HEK293 (cell line): ENCODE measurements at regions not wholly inside any gene's neighbourhood (a gene's known extent, or its start where the extent isn't known, plus 50 kb on each side); places are given as distances from the start of the nearest gene placed in this dataset.

Experiments
- CTCF ChIA-PET: fragments of 350-600 bp; formaldehyde crosslinking; extraction: SDS; loops from one replicate; lab custom pipeline; 2021; ENCODE audit warnings: antibody characterized with exemption; lab: Yijun Ruan, JAX
- POLR2A ChIA-PET: fragments of 300-600 bp; formaldehyde crosslinking; extraction: SDS; loops from one replicate; lab custom pipeline; 2020; ENCODE audit warnings: antibody characterized with exemption, inconsistent platforms; lab: Yijun Ruan, JAX
- H3K27ac ChIP-seq: fragments of 200-500 bp; sonication (Bioruptor generic); 2 replicates; pipeline ENCODE4 v1.5.1; 2014; ENCODE audit warnings: low read depth, low read length, control low read depth, inconsistent platforms; ENCODE audit errors: extremely low read depth
- H3K36me3 ChIP-seq, 2 experiments: fragments of 200-500 bp in 1 of 2; sonication (Bioruptor generic) in 1 of 2; 1 replicate in 1 of 2; 2 replicates in 1 of 2; pipeline ENCODE4 v1.5.1; 2014 to 2017; ENCODE audit warnings: inconsistent platforms in 2 of 2, low read length in 2 of 2; ENCODE audit not compliant: control insufficient read depth in 2 of 2, insufficient read depth in 1 of 2
- H3K4me1 ChIP-seq: fragments of 200-500 bp; sonication (Bioruptor generic); 2 replicates; pipeline ENCODE4 v1.5.1; 2014; ENCODE audit warnings: mild to moderate bottlenecking, low read length, inconsistent platforms; ENCODE audit not compliant: control insufficient read depth, insufficient read depth
- H3K4me3 ChIP-seq: 2 replicates; pipeline ENCODE4 v1.5.1; 2011; ENCODE audit warnings: low read depth, mild to moderate bottlenecking, control low read depth, low read length, moderate library complexity
- H3K9me3 ChIP-seq: fragments of 200-500 bp; sonication (Bioruptor generic); 2 replicates; pipeline ENCODE4 v1.5.1; 2014; ENCODE audit warnings: low read depth, low read length, inconsistent platforms; ENCODE audit not compliant: control insufficient read depth, insufficient read depth
- MEIS1 ChIP-seq: sonication (generic); formaldehyde crosslinking; IDR thresholded peaks from 2 replicates; pipeline ENCODE4 v1.8.1; 2022; ENCODE audit warnings: missing genetic modification reagents, mild to moderate bottlenecking, borderline replicate concordance
- YY1 ChIP-seq: fragments of 450-650 bp; formaldehyde crosslinking; IDR thresholded peaks from 2 replicates; pipeline ENCODE4 v1.5.1; 2018; ENCODE audit warnings: missing biosample characterization, missing genetic modification characterization
- ZNF157 ChIP-seq: fragments of 450-650 bp; formaldehyde crosslinking; IDR thresholded peaks from 2 replicates; pipeline ENCODE4 v1.5.1; 2016; ENCODE audit warnings: missing biosample characterization, missing genetic modification characterization
- ZNF311 ChIP-seq: fragments of 450-650 bp; formaldehyde crosslinking; IDR thresholded peaks from 2 replicates; pipeline ENCODE4 v1.5.1; 2017; ENCODE audit warnings: missing biosample characterization, missing genetic modification characterization, borderline replicate concordance
- ZNF404 ChIP-seq: fragments of 450-650 bp; formaldehyde crosslinking; IDR thresholded peaks from 2 replicates; pipeline ENCODE4 v1.5.1; 2017; ENCODE audit warnings: missing biosample characterization, missing genetic modification characterization
- ZNF473 ChIP-seq: fragments of 450-650 bp; formaldehyde crosslinking; IDR thresholded peaks from 2 replicates; pipeline ENCODE4 v1.5.1; 2017; ENCODE audit warnings: missing biosample characterization, missing genetic modification characterization
- ZNF529 ChIP-seq: fragments of 450-650 bp; formaldehyde crosslinking; IDR thresholded peaks from 2 replicates; pipeline ENCODE4 v1.5.1; 2017; ENCODE audit warnings: missing genetic modification characterization, missing biosample characterization; ENCODE audit not compliant: insufficient replicate concordance
- ZNF610 ChIP-seq: fragments of 450-650 bp; formaldehyde crosslinking; IDR thresholded peaks from 2 replicates; pipeline ENCODE4 v1.5.1; 2016; ENCODE audit warnings: missing biosample characterization, missing genetic modification characterization, borderline replicate concordance
- ZNF707 ChIP-seq: fragments of 450-650 bp; formaldehyde crosslinking; IDR thresholded peaks from 2 replicates; pipeline ENCODE4 v1.5.1; 2016; ENCODE audit warnings: missing biosample characterization, missing genetic modification characterization
- ZNF768 ChIP-seq: fragments of 450-650 bp; formaldehyde crosslinking; IDR thresholded peaks from 2 replicates; pipeline ENCODE4 v1.5.1; 2018; ENCODE audit warnings: missing biosample characterization, mild to moderate bottlenecking, missing genetic modification characterization
- ZSCAN30 ChIP-seq: fragments of 450-650 bp; IDR thresholded peaks from 2 replicates; pipeline ENCODE4 v1.5.1; 2018; ENCODE audit warnings: missing biosample characterization, mild to moderate bottlenecking, missing genetic modification characterization, moderate library complexity
- TF ChIP-seq, protein P1 (sequence below): fragments of 450-650 bp; formaldehyde crosslinking; IDR thresholded peaks from 2 replicates; pipeline ENCODE4 v1.5.1; 2017; ENCODE audit warnings: missing biosample characterization, missing genetic modification characterization
- TF ChIP-seq, protein P2 (sequence below): fragments of 450-650 bp; formaldehyde crosslinking; IDR thresholded peaks from 2 replicates; pipeline ENCODE4 v1.5.1; 2016; ENCODE audit warnings: missing biosample characterization, missing genetic modification characterization
- TF ChIP-seq, protein P3 (sequence below): fragments of 450-650 bp; formaldehyde crosslinking; IDR thresholded peaks from 2 replicates; pipeline ENCODE4 v1.5.1; 2017; ENCODE audit warnings: missing biosample characterization, missing genetic modification characterization
- TF ChIP-seq, protein P4 (sequence below): fragments of 450-650 bp; formaldehyde crosslinking; IDR thresholded peaks from 2 replicates; pipeline ENCODE4 v1.5.1; 2016; ENCODE audit warnings: missing biosample characterization, missing genetic modification characterization
- TF ChIP-seq, protein P5 (sequence below): fragments of 450-650 bp; formaldehyde crosslinking; IDR thresholded peaks from 2 replicates; pipeline ENCODE4 v1.5.1; 2016; ENCODE audit warnings: missing biosample characterization, missing genetic modification characterization, borderline replicate concordance
- TF ChIP-seq, protein P6 (sequence below): fragments of 450-650 bp; formaldehyde crosslinking; IDR thresholded peaks from 2 replicates; pipeline ENCODE4 v1.5.1; 2016; ENCODE audit warnings: missing biosample characterization, missing genetic modification characterization

DNA sequence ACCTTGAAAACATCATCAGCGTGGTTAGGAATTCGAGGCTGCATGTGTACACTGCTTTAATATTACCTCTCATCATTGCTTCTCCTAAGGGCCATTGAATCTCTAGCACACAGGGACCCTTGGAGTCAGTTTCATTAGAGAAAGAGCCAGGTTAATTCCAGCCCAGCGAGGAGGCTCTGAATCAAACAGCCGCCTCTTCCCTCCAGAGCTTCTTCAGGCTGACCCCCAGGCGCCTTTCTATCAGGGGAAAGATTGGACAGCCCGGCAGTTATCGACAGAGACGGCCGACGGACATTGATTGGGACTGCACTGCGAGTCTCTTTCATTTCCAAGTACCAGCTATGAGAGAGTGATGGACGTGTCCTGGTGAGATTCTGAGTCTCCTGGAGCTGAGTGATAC lies 159.2 kb downstream of the ANKRD60 start:
- POLR2A ChIA-PET: no interaction called here
- CTCF ChIA-PET: no interaction called here
- Histone ChIP-seq H3K4me3 (no peak overlapping the region), H3K9me3 (no peaks in the 10 kb centered on the region), H3K4me1 (no peaks in the 10 kb centered on the region), H3K36me3 (no peaks in the 10 kb centered on the region), H3K27ac (no peak overlapping the region)
- no peak for TF ChIP-seq ZNF707 (tag by site-specific recombination)
- no peak for TF ChIP-seq ZNF311
- no peak for TF ChIP-seq ZNF529 (tag by site-specific recombination)
- no peak for TF ChIP-seq ZNF610 (tag by site-specific recombination)
- TF ChIP-seq, protein P1, sequence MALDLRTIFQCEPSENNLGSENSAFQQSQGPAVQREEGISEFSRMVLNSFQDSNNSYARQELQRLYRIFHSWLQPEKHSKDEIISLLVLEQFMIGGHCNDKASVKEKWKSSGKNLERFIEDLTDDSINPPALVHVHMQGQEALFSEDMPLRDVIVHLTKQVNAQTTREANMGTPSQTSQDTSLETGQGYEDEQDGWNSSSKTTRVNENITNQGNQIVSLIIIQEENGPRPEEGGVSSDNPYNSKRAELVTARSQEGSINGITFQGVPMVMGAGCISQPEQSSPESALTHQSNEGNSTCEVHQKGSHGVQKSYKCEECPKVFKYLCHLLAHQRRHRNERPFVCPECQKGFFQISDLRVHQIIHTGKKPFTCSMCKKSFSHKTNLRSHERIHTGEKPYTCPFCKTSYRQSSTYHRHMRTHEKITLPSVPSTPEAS (tag by site-specific recombination): no peak
- TF ChIP-seq MEIS1 (CRISPR knock-in tag): no peak
- TF ChIP-seq, protein P2, sequence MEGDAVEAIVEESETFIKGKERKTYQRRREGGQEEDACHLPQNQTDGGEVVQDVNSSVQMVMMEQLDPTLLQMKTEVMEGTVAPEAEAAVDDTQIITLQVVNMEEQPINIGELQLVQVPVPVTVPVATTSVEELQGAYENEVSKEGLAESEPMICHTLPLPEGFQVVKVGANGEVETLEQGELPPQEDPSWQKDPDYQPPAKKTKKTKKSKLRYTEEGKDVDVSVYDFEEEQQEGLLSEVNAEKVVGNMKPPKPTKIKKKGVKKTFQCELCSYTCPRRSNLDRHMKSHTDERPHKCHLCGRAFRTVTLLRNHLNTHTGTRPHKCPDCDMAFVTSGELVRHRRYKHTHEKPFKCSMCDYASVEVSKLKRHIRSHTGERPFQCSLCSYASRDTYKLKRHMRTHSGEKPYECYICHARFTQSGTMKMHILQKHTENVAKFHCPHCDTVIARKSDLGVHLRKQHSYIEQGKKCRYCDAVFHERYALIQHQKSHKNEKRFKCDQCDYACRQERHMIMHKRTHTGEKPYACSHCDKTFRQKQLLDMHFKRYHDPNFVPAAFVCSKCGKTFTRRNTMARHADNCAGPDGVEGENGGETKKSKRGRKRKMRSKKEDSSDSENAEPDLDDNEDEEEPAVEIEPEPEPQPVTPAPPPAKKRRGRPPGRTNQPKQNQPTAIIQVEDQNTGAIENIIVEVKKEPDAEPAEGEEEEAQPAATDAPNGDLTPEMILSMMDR: no peak
- TF ChIP-seq, protein P3, sequence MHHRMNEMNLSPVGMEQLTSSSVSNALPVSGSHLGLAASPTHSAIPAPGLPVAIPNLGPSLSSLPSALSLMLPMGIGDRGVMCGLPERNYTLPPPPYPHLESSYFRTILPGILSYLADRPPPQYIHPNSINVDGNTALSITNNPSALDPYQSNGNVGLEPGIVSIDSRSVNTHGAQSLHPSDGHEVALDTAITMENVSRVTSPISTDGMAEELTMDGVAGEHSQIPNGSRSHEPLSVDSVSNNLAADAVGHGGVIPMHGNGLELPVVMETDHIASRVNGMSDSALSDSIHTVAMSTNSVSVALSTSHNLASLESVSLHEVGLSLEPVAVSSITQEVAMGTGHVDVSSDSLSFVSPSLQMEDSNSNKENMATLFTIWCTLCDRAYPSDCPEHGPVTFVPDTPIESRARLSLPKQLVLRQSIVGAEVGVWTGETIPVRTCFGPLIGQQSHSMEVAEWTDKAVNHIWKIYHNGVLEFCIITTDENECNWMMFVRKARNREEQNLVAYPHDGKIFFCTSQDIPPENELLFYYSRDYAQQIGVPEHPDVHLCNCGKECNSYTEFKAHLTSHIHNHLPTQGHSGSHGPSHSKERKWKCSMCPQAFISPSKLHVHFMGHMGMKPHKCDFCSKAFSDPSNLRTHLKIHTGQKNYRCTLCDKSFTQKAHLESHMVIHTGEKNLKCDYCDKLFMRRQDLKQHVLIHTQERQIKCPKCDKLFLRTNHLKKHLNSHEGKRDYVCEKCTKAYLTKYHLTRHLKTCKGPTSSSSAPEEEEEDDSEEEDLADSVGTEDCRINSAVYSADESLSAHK (tag by site-specific recombination): no peak
- TF ChIP-seq, protein P4, sequence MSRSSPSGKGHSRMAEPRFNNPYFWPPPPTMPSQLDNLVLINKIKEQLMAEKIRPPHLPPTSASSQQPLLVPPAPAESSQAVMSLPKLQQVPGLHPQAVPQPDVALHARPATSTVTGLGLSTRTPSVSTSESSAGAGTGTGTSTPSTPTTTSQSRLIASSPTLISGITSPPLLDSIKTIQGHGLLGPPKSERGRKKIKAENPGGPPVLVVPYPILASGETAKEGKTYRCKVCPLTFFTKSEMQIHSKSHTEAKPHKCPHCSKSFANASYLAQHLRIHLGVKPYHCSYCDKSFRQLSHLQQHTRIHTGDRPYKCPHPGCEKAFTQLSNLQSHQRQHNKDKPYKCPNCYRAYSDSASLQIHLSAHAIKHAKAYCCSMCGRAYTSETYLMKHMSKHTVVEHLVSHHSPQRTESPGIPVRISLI (tag by site-specific recombination): no peak

DNA sequence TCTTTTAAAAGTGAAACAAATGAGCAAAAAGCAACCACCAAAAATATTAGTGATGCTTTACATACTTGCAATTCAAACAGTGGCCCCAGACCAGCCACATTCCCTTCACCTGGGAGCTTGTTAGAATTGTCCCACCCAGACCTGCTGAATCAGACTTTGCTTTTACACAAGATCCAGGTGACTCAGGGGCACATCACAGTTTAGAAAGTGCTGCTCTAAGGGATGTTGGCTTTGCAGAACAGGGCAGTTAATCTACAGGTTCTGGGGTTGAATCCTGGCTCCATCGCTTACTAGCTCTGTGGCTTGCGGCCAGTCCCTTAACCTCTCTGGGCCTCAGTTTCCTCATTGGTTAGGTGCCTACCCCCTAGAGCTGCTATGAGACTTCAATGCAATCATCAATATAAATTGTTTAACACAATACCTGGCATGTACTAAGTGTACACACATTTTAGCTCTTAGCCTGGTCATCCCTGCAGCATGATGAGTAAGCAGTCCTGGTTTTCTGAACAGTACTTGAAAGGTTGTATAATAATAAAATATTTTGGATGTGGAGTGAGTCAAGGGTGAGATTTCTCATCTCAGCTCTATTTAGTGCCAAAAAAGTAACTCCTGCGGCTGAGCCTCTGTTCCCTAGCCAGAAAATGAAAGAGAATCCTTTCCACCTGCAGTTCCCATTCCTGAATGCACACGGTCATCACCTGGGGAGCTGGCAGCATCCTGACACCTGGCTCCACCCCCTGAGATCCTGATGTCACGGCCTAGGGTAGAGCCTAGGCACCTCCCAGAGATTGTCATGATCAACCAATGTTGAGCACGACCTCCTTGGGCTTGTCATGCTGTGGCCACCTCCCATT lies 162.7 kb downstream of the ANKRD60 start:
- H3K4me3 ChIP-seq: no peak overlapping the region
- ChIA-PET POLR2A (no interaction called here), CTCF (interaction anchor here (0.6 to 1.3 kb wide), 2 partner anchors 21 to 31 kb away, joined by 3 to 4 read pairs; no protein-coding TSS in a partner anchor)
- no peaks in the 10 kb centered on the region for H3K36me3 ChIP-seq
- no peaks in the 10 kb centered on the region for H3K9me3 ChIP-seq
- TF ChIP-seq YY1 (no peak), ZNF157 (tag by site-specific recombination) (no peak)
- no peak overlapping the region for H3K27ac ChIP-seq
- H3K4me1 ChIP-seq: no peaks in the 10 kb centered on the region

DNA sequence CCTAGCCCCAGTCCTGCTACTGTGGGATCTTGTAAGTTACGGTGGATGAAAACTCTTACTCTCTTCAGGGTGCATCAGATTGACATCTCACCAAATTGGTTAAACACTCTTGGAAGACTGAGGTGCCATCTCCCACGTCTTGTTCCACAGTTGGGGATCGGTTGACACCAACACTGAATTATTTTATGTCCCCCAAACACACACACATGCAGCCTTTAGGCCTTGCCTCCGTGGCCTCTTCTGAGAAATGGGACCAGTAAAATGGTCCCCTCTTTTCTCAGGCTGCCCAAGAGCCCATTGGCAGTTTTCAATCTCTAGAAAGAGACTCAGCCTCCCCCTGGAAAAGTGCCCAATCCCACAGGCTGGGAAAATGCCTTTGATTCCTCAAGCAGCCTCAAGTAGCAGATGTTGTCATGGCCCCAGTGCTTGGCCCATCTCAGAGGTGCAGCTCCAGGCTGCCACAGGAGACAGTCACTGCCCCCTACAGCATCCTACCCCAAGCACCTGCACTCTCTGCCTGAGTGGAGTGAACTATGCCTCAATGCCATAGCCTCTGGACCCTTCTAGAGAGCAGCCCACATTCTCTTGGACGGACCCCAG lies 163.9 kb downstream of the ANKRD60 start:
- no peaks in the 10 kb centered on the region for H3K36me3 ChIP-seq
- no peak overlapping the region for H3K4me3 ChIP-seq
- no peak overlapping the region for H3K27ac ChIP-seq
- ChIA-PET CTCF (interaction anchor here (0.6 to 1.9 kb wide), 2 partner anchors 22 to 59 kb away, joined by 3 to 5 read pairs; no protein-coding TSS in a partner anchor), POLR2A (no interaction called here)
- no peaks in the 10 kb centered on the region for H3K9me3 ChIP-seq
- no peaks in the 10 kb centered on the region for H3K4me1 ChIP-seq
- TF ChIP-seq ZNF404 (tag by site-specific recombination): no peak
- TF ChIP-seq ZSCAN30 (tag by site-specific recombination): no peak
- TF ChIP-seq, protein P5, sequence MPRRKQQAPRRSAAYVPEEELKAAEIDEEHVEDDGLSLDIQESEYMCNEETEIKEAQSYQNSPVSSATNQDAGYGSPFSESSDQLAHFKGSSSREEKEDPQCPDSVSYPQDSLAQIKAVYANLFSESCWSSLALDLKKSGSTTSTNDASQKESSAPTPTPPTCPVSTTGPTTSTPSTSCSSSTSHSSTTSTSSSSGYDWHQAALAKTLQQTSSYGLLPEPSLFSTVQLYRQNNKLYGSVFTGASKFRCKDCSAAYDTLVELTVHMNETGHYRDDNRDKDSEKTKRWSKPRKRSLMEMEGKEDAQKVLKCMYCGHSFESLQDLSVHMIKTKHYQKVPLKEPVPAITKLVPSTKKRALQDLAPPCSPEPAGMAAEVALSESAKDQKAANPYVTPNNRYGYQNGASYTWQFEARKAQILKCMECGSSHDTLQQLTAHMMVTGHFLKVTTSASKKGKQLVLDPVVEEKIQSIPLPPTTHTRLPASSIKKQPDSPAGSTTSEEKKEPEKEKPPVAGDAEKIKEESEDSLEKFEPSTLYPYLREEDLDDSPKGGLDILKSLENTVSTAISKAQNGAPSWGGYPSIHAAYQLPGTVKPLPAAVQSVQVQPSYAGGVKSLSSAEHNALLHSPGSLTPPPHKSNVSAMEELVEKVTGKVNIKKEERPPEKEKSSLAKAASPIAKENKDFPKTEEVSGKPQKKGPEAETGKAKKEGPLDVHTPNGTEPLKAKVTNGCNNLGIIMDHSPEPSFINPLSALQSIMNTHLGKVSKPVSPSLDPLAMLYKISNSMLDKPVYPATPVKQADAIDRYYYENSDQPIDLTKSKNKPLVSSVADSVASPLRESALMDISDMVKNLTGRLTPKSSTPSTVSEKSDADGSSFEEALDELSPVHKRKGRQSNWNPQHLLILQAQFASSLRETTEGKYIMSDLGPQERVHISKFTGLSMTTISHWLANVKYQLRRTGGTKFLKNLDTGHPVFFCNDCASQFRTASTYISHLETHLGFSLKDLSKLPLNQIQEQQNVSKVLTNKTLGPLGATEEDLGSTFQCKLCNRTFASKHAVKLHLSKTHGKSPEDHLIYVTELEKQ (tag by site-specific recombination): no peak
- TF ChIP-seq, protein P6, sequence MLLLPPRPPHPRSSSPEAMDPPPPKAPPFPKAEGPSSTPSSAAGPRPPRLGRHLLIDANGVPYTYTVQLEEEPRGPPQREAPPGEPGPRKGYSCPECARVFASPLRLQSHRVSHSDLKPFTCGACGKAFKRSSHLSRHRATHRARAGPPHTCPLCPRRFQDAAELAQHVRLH: no peak
- TF ChIP-seq ZNF768 (tag by site-specific recombination): no peak
- no peak for TF ChIP-seq ZNF473 (tag by site-specific recombination)
